SH-SY5Y (cell line): ENCODE measurements at regions not wholly inside any gene's neighbourhood (a gene's known extent, or its start where the extent isn't known, plus 50 kb on each side); places are given as distances from the start of the nearest gene placed in this dataset.

Source experiments
- GATA2 ChIP-seq: IDR thresholded peaks from 2 replicates; pipeline ENCODE4 v1.6.1; 2011; ENCODE audit warnings: mild to moderate bottlenecking, low read depth, low read length
- GATA3 ChIP-seq: IDR thresholded peaks from 2 replicates; pipeline ENCODE4 v1.6.1; 2011; ENCODE audit warnings: low read depth, mild to moderate bottlenecking, low read length, moderate library complexity

DNA sequence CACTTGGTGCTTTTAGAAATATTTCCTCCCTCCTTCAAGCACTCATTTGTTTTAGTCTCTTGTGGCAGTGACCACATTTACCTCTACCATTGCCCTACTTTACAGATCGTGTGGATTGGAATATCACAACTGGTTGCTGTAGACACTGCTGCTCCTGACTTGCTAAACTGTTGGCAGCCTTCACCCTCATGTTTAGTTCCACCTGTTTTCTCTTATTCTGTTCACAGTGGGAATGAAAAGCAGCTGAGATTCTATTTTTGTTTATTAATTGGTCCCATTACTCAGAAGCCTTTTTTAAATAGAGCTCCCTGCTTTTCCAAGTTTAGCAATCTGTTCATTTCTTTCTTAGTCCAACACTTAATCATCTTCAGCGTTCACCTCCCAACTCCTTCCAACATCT is 308.9 kb downstream of the RWDD3 start:
- TF ChIP-seq GATA2 (no peak), GATA3 (no peak)
